ENCODE measurements at regions not wholly inside any gene's neighbourhood (a gene's known extent, or its start where the extent isn't known, plus 50 kb on each side); places are given as distances from the start of the nearest gene placed in this dataset.

GRCh38 chr3:72445827-72446217 lies 402.4 kb downstream of the SHQ1 start:
- TF ChIP-seq CTCF (IDR thresholded peaks at IDR 0.05; ENCODE audit: low read length) (no peak), EZH2phosphoT487 (IDR thresholded peaks at IDR 0.05; ENCODE audit: low read length) (no peak)
